Embryonic facial prominence (tissue), 1 donor: ENCODE measurements at regions not wholly inside any gene's neighbourhood (a gene's known extent, or its start where the extent isn't known, plus 50 kb on each side); places are given as distances from the start of the nearest gene placed in this dataset.
"Not testable (repeated sequence)": the region's sequence is repeated elsewhere in the genome, so short reads cannot be mapped to it uniquely, and the experiment has no call there.

Experiments used
- DNase-seq: peaks from one replicate; pipeline ENCODE4 v3.0.0-alpha.2; 2016; ENCODE audit errors: extremely low spot score

- DNase-seq, result no peak
Observed at GRCh38 chr3:103459815-103460214, 1025.0 kb downstream of the ZPLD1 start.

GRCh38 chr3:103470498-103470897, 1035.7 kb downstream of the ZPLD1 start:
- no peak for DNase-seq

GRCh38 chr3:103494011-103494410, 1059.2 kb downstream of the ZPLD1 start:
- no peak for DNase-seq

- DNase-seq, result no peak
Observed at GRCh38 chr3:103494512-103494911, 1059.7 kb downstream of the ZPLD1 start.

GRCh38 chr3:103495186-103495585, 1060.4 kb downstream of the ZPLD1 start:
- no peak for DNase-seq

- no peak for DNase-seq
Observed at GRCh38 chr3:103499132-103499900, 1064.5 kb downstream of the ZPLD1 start.

GRCh38 chr3:103499967-103500366, 1065.2 kb downstream of the ZPLD1 start:
- DNase-seq, result no peak

GRCh38 chr3:103510760-103511159, 1075.9 kb downstream of the ZPLD1 start:
- no peak for DNase-seq

GRCh38 chr3:103511891-103512290, 1077.1 kb downstream of the ZPLD1 start:
- no peak for DNase-seq

GRCh38 chr3:103512595-103512994, 1077.8 kb downstream of the ZPLD1 start:
- no peak for DNase-seq

GRCh38 chr3:103513003-103513402, 1078.2 kb downstream of the ZPLD1 start:
- DNase-seq, result no peak

- DNase-seq, result no peak
Observed at GRCh38 chr3:103515116-103515515, 1080.3 kb downstream of the ZPLD1 start.

GRCh38 chr3:103516950-103517349, 1082.1 kb downstream of the ZPLD1 start:
- DNase-seq, result no peak

- not testable (repeated sequence) for DNase-seq
Observed at GRCh38 chr3:103531327-103531726, 1096.5 kb downstream of the ZPLD1 start.

- no peak for DNase-seq
Observed at GRCh38 chr3:103532986-103533385, 1098.2 kb downstream of the ZPLD1 start.

- DNase-seq, result no peak
Observed at GRCh38 chr3:103554451-103554850, 1119.6 kb downstream of the ZPLD1 start.

GRCh38 chr3:103564116-103564515, 1129.3 kb downstream of the ZPLD1 start:
- DNase-seq, result not testable (repeated sequence)

- no peak for DNase-seq
Observed at GRCh38 chr3:103585809-103586208, 1151.0 kb downstream of the ZPLD1 start.

- DNase-seq, result no peak
Observed at GRCh38 chr3:103589770-103590169, 1155.0 kb downstream of the ZPLD1 start.

- DNase-seq, result no peak
Observed at GRCh38 chr3:103600844-103601243, 1166.0 kb downstream of the ZPLD1 start.

GRCh38 chr3:103601666-103602065, 1166.9 kb downstream of the ZPLD1 start:
- no peak for DNase-seq

GRCh38 chr3:103609472-103609871, 1174.7 kb downstream of the ZPLD1 start:
- DNase-seq, result no peak

GRCh38 chr3:103613397-103614156, 1178.8 kb downstream of the ZPLD1 start:
- no peak for DNase-seq
